Glomerular visceral epithelial cell (primary cell): ENCODE measurements at regions not wholly inside any gene's neighbourhood (a gene's known extent, or its start where the extent isn't known, plus 50 kb on each side); places are given as distances from the start of the nearest gene placed in this dataset.
"Not testable (repeated sequence)": the region's sequence is repeated elsewhere in the genome, so short reads cannot be mapped to it uniquely, and the experiment has no call there.

Experiments
- DNase-seq: peaks from one replicate; pipeline ENCODE4 v3.0.0-alpha.2; 2016; ENCODE audit errors: extremely low spot score

DNA sequence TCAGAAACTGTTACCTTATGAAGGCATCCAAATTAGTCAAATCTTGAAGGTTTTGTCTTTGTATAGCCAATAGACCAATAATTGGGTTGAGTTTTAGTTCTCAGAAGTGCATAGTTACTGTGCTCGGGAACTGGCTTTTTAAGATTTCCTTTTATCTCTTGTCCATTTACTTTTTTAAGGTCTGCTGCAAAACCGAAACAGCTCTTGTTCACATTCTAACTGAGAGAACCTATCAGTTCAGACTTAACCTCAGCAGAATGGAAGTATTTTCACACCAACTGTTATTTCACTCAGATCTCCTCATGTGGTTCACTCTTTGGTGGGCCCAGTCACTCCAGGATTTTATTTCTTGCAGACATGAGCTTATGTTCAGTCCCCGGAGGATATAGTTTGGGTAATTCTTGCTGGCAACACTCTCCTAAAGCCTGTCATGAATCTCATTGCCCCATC is 55.5 kb downstream of the TPBG start:
- DNase-seq = no peak

DNA sequence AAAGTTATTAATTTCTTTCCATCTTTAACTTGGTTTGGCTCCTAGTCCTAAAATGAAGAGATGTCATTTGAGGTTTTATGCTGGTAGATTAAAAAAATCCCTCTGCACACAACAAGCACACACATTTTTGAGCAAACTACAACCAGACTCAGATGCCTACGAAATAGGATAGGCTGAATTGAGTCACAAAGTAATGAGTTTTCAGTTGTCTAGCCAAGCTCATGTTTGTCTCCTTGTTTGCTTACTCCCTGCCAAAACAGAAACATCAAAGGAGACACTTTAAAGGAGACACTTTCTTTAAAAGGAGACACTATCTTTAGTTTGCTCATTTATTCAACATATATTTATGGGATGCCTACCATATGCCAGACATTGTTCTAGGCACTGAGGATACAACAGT is 56.2 kb downstream of the TPBG start:
- DNase-seq = no peak

DNA sequence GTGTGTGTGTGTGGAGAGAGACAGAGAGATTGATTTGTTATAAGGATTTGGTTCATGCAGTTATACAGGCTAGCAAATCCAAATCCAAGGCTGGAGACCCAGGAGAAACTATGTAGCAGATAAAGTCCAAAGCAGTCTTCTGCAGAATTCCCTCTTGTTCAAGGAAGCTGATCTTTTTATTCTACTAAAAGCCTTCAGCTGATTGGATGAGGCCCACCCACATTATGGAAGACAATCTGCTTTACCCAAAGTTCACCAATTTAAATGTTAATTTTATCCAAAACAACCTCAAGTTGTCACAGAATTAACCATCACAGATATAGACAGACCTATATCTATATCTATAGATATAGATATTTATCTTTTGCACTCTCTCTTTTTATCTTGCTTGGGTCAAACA is 67.0 kb downstream of the TPBG start:
- no peak for DNase-seq

DNA sequence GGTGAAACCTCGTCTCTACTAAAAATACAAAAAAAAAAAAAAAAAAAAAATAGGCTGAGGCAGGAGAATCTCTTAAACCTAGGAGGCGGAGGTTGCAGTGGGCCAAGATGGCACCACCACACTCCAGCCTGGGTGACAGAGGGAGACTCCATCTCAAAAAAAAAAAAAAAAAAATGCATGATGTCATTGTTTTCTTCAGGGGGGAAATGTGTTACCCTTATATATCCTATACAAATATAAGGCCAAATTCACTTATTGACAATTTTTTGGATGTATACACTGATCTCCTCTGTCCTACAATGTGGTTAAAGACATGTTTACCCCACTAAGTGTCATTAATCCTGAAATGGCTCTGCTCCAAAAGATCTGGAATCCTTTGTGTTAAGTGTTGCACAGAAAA is 73.1 kb downstream of the TPBG start:
- no peak for DNase-seq

DNA sequence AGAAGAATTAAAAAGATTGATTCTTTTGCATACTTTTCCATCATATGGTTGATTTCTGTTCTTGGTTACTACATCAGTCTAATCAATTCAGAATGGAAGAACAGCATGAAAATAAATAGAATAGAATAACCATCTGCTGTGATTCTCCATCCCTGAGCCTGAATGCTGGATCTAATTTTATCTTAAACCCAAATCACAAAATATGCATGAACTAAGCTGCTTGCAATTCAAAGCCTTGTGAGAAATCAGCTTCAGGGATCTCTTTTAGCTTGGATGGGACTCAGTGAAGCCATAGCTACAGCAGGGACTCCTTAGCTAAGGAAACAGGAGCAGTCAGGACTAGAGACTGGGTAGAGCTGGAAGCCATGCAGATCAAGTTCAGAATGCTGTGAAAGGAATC is 74.1 kb downstream of the TPBG start:
- DNase-seq = no peak

DNA sequence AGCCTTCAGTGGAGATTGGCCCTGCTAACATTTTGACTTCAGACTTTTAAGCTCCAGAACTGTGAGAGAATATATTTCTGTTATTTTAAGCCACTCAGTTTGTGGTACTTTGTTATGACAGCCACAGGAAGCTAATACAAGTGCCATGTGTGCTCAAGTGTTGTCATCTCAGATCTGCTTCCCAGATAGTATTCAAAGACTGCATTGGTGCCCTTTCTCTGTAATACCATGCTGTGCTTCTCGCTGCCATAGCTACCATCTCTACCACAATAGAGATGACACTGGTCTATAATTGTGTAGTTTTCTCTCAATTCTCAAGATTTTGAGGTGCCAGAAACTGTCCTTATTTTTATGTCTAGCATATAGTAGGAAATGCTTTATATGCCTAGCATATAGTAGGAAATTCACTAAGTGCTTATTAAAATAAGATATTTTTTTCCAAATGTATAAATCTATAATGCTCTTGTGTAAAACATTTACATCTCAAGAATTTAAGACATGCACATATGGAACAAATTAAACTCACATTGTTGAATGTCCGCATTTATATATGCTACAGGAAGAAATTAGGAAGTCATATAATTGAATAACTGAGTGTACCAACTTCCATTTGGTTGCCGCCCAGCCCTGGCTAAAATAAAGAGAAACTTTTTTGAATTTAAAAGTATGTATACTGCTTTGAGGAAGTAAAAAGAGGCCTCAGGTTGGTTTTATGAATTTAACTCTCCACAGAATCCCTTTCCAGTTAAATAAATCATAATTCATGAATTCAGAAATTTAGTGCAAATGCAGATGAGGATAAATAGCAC is 77.6 kb downstream of the TPBG start:
- DNase-seq = no peak

DNA sequence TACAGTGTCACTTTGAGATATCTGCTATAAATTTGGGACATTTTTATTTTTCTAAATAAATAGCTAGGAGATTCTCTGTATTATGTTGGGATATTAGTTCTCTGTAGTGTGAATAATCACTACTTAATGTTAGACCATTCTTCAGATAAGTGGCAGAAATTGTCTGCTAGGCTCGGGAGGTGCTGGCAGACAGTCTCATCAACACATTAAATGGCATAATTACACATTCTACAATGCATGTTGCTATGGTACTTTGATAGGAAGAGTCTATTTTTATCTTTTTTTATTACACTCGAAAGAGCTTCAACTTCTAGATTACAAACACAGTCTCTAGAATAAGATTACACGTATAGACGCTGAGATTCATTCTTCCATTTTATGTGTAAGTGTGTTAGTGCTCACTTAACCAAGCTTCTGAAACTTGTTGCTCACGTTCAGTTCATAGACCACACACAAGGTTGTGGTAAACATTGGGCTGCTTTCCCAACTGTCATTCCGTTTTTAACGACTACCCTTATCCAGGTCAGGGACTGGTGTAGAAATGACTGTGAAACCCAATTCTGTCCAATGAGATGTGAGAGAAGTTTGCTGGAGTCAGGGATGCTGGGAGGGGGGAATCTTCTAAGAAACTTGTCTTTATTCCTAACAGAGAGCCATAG is 78.6 kb downstream of the TPBG start:
- DNase-seq = no peak

DNA sequence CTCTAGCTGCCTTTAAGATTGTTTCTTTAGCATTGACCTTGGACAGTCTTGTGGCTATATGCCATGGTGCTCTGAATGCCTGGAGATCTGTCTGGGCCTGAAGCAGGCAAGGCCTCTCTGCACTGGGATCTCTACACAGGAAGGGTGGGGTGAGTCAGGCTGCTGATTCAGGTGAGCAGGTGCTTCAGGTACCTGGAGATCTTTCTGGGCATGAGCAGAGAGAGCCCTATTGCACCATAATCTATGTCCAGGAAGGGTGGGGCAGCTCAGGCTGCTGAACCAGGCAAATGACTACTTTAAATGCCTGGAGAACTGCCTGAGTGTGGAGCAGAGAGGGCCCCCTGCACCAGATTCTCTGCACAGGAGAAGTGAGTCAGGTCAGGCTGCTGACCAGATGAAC is 94.5 kb downstream of the TPBG start:
- no peak for DNase-seq

DNA sequence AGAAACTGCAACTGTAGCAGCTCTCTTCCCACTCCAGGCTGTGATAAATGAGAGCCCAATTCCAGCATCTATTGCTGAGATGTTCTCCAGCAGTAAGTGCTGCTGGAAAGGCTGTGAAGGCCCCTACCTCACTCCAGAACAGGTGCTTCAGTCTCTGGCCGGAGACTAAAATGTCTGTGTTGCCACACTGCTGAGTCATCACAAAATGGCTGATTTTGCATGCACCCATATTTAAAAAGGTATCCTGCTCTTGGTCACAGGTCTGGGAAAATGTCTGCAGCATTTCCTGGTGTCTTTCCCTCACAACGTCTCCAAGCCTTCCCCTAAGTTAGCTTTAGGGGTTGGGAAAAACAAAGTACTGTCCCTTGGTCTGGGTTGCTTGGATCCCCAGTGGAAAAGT is 95.1 kb downstream of the TPBG start:
- DNase-seq = no peak

DNA sequence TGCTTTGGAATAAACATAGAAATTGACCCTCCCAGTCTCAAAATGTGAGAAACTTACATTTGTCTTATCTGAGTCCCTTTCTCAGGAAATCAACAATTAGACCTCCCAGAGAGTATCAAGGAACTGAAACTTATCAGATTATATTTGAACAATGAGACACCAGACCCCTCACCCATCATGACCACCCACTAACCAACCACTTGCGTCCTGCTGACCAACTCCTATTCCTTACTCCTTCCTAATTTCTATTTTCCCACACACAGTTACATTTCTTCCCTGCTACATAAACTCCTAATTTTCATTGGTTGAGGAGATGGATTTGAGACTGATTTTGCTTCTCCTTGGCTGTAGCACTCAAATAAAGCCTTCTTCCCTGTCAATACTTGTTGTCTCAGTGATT is 97.9 kb downstream of the TPBG start:
- DNase-seq = no peak

DNA sequence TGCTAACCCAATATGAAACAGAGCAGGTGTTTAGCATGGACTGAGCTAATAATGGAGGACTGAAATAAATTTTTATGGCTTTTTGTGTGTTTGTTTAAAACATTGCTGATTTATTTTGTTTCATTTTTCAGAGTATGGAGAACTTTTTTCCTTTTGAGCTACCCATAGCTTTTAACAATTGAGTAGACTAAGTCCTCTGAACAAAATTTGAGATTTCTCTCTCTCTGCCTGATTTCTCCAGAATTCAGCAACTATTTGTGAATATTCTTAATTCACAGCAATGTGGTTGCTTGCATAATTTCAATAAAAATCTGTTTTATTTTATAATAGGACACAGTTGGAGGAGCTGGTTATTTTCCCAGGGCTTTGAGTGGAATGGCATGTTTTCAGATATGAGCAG is 103.7 kb downstream of the TPBG start:
- DNase-seq = no peak

DNA sequence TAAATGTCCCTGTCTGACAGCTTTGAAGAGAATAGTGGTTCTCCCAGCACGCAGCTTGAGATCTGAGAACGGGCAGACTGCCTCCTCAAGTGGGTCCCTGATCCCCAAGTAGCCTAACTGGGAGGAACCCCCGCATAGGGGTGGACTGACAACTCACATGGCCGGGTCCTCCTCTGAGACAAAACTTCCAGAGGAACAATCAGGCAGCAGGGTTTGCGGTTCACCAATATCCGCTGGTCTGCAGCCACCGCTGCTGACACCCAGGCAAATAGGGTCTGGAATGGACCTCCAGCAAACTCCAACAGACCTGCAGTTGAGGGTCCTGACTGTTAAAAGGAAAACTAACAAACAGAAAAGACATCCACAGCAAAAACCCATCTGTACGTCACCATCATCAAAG is 106.5 kb downstream of the TPBG start:
- not testable (repeated sequence) for DNase-seq

DNA sequence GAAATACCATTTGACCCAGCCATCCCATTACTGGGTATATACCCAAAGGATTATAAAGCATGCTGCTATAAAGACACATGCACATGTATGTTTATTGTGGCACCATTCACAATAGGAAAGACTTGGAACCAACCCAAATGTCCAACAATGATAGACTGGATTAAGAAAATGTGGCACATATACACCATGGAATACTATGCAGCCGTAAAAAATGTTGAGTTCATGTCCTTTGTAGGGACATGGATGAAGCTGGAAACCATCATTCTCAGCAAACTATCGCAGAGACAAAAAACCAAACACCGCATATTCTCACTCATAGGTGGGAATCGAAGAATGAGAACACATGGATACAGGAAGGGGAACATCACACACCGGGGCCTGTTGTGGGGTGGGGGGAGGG is 111.5 kb downstream of the TPBG start:
- not testable (repeated sequence) for DNase-seq

DNA sequence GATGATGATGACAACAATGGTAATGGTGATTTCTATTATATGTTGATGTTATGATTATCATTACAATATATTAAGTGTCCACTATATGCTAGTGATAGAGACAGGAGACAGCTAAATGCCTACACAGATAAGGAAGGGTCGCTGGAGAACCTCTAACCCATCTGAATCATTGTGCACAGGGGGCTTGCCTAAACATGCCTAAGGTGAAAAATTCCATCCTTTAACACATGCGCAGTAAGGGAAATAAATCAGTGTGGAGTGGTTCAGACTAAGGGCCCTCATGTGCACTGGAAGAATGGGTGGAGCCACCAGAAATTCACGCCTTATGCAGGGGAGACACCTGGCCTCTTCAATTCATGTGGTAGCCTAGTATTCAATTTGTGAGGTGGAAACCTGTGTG is 120.4 kb downstream of the TPBG start:
- no peak for DNase-seq

DNA sequence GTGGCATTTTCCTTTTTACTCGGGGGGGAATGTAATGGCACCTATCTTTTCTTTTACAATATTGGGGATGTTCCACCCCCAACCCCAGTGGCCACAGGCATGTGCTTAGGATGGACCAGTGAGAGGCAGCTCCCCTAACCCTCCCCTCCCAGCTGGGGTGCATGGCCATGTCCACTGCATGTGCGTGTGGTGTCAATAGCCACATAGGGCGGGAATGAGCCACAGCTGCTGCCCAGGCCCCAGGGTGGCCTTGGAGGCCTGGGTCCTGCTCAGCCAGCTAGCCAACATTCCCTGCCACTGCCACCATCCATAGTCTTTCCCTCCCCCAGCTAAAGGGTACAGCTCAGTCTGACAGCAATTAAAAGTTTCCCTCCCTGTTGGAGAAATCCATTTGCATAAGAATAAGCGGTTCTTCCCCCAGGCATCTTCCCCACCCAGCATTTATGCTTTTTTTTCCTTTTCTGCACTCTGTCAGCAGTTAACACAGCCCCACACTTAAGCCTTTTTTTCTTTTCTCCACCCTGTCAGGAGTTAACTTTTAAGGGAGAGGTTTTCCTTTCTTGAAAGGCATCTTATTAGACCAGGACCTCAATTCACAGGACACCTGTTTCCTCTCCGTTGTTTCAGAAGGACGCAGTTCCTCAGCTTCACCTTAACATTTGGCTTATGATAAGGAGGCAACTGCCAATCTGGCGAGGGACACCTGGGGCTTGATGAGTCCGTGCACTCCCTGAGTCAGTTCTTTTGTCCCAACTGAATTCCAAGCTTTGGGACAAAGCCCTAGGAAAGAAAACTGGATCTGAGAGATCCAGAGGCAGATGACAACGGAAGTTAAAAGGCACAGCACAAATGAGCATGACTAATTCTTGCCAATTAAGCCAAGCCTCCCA is 121.4 kb downstream of the TPBG start:
- no peak for DNase-seq

DNA sequence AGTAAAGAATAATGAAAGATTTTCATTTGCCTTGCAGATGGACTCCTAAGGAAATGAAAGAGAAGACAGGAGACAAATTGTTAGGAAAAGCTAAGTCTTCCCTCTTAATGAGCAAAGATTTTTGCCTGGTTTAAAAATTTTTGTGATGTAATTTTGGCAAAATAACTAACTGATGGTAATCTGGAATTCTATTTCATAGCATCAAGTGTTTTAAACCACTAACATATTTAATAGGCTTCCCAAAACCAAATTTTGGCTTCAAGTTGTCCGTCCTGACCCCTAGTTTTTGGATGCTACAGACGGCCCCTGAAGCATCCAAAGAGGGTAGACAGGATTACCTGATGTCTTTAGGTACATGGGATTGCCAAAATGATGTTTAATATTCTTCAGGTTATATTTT is 124.3 kb downstream of the TPBG start:
- DNase-seq = no peak

DNA sequence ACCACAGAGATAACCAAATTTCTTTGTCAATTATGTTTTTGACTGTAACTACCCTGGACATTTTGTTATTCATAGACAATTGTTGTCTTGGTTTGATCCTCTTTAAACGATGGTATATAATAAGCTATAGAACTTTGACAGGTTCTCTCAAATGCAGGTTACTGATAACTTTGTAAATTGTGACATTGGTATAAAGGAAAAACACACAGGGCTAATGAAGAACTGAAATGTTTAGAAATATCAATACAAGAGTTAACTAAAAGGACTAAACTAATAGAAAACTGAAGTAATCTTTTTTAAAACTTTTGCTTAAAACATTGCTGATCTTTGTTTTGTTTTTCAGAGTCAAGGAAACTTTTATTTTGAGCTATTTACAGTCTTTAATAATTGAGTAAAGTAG is 124.8 kb downstream of the TPBG start:
- DNase-seq = no peak

DNA sequence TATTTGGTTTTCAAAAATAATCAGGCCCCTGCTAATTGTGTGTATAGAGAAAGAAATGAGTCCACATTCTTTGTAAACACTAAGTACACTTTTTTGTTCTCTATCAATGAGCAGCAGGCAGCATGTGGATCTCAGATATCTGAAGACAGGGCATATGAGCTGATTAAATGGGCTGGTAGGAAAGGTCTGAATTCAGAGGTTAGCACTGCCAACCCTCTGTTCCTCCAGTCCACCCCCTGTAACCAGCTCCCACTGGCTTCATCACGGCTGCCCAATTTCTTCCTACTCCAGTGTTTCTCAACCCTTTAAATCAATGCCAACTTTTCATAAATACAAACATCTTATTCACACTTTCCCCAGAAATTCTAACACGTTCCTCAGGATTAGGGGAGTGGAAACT is 128.5 kb downstream of the TPBG start:
- DNase-seq = no peak

DNA sequence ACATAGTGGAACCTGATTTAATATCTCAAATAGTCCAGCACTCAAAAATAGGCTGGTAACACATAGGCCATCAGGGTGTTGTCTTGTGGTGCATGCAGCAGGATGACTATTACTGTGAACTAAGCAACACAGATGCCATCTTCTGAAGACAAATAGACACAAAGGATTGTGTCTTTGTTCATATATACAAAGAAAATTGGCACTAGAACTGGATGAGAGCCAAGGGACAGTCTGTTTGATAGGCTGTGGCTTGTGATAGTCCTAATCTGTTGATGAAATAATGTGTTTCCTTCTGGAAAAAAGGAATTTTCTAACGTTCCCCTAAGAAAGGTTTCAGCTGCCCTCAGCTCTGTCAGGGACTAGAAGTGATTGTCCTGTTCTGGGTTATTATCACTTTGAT is 129.8 kb downstream of the TPBG start:
- no peak for DNase-seq

DNA sequence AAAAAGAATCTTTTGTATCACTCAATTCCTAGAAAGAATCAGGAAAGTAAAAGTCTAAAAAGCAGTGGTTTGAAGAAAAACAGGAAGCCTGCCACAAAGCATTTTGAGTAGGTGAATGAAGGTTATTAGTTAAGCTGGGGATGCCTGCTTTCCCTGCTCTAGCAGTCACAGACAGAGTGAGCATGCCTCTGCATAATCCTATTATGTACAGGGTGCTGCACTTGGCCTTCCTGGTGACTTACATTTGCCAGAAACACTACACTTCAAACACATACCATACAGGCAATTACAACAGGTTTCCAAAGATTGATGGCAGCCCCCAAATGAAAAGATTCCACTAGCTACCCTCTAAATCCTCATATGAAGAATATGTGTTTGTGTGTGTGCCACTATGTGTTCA is 130.8 kb downstream of the TPBG start:
- DNase-seq = peak; percentile 64

DNA sequence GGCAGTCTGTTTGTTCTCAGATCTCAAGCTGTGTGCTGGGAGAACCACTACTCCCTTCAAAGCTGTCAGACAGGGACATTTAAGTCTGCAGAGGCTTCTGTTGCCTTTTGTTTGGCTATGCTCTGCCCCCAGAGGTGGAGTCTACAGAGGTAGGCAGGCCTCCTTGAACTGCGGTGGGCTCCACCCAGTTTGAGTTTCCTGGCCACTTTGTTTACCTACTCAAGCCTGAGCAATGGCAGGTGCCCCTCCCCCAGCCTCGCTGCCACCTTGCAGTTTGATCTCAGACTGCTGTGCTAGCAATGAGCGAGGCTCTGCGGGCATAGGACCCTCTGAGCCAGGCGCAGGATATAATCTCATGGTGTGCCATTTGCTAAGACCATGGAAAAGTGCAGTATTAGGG is 138.3 kb downstream of the TPBG start:
- DNase-seq = not testable (repeated sequence)

DNA sequence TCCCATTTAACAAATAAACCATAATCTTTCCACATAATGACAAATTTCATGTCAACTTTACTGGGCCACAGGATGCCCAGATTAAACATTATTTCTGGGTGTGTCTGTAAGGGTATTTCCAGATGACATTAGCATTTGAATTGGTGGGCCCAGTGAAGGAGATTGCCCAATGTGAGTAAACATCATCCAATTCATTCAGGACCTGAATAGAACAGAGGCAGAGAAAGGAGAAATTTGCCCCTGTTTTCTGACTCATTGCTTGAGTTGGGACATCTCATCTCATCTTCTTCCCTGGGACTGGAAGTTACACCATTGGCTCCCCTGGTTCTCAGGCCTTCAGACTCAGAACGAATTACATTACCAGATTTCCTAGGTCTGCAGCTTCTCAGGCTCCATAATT is 142.9 kb downstream of the TPBG start:
- no peak for DNase-seq

DNA sequence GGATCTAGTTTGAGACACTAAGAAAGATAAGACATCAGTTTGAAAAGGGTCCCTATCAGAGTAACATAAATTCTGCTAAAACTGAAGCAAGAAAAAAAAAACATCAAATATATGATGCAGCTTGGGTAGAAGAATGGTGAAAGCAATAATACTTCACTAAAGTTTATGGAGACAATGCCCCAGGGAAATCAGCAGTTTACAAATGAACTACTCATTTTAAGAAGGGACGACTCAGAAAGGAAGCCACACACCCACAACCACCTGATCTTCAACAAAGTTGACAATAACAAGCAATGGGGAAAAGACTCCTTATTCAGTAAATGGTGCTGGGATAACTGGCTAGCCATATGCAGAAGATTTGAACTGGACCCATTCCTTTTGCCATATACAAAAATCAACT is 143.5 kb downstream of the TPBG start:
- DNase-seq = no peak
